Aorta (tissue), 5 donors: ENCODE measurements at regions not wholly inside any gene's neighbourhood (a gene's known extent, or its start where the extent isn't known, plus 50 kb on each side); places are given as distances from the start of the nearest gene placed in this dataset.
A peak's percentile ranks its signal among the peaks of the same experiment; 100 is the strongest.
"Not testable (repeated sequence)": the region's sequence is repeated elsewhere in the genome, so short reads cannot be mapped to it uniquely, and the experiment has no call there.

Experiments
- ATAC-seq: fragments of 200-7000 bp; cut with Tn5 transposase; one replicate; pipeline ENCODE4 v1.9.1; 2022; ENCODE audit warnings: moderate library complexity; ENCODE audit not compliant: low FRiP score
- DNase-seq, 2 donors: peaks; one replicate each; pipeline ENCODE4 v3.0.0-alpha.2; 2020
- H3K27ac ChIP-seq, 2 donors: one replicate each; pipeline ENCODE4 v1.5.1; 2013; ENCODE audit warnings: low read length in 2 of 2, mild to moderate bottlenecking in 2 of 2, moderate library complexity in 2 of 2, control low read depth in 1 of 2, inconsistent platforms in 1 of 2, low read depth in 1 of 2
- H3K27me3 ChIP-seq, 2 donors: one replicate each; pipeline ENCODE4 v1.6.1; 2013; ENCODE audit warnings: control low read depth in 1 of 2, low read length in 1 of 2, mild to moderate bottlenecking in 1 of 2, moderate library complexity in 1 of 2; ENCODE audit not compliant: insufficient read depth in 2 of 2, control insufficient read depth in 1 of 2
- H3K36me3 ChIP-seq, 2 donors: one replicate each; pipeline ENCODE4 v1.6.1; 2013; ENCODE audit warnings: control low read depth in 1 of 2, low read length in 1 of 2, mild to moderate bottlenecking in 1 of 2; ENCODE audit not compliant: insufficient read depth in 2 of 2, control insufficient read depth in 1 of 2
- H3K4me1 ChIP-seq, 2 donors: one replicate each; pipeline ENCODE4 v1.6.1; 2013; ENCODE audit warnings: low read length in 2 of 2, control low read depth in 1 of 2, mild to moderate bottlenecking in 1 of 2, moderate library complexity in 1 of 2; ENCODE audit not compliant: insufficient read depth in 2 of 2, control insufficient read depth in 1 of 2
- H3K4me3 ChIP-seq, 2 donors: one replicate each; pipeline ENCODE4 v1.5.1; 2013; ENCODE audit warnings: low read length in 2 of 2, control low read depth in 1 of 2, mild to moderate bottlenecking in 1 of 2
- H3K9me3 ChIP-seq: one replicate; pipeline ENCODE4 v1.6.1; 2013; ENCODE audit warnings: mild to moderate bottlenecking, low read length; ENCODE audit not compliant: control insufficient read depth
- WGBS, 2 donors: extraction: QIAGEN DNeasy Blood & Tissue Kit; methylation state at CpG; one replicate each; pipeline ENCODE4 v1.1.7; 2013; 5-methylcytosine and 5-hydroxymethylcytosine counted together
- intact Hi-C, 2 donors: fragments of 100-400 bp; cut with DNase I; formaldehyde crosslinking; loops; one replicate each; pipeline versions ENCODE4 v1.14.2 to v1.15.0; 2022
- donor health status: healthy with polysubstance abuse.
- donor health status: Bipolar disorder and iron deficiency.
- donor health status: DM: no; HTN: no; CAD: no.
- donor health status: DM: no; HTN: no; CAD: no.
- donor health status: DM: yes; HTN: yes; CAD: no.

GRCh38 chr5:158594595-158595242 is 505.0 kb downstream of the EBF1 start:
- ATAC-seq (no peak), DNase-seq (no peak)
- Histone ChIP-seq H3K4me1 (peaks cover 0 to 5% of the 10 kb centered on the region in 2 donors), H3K27me3 (no peaks in the 10 kb centered on the region), H3K9me3 (no peaks in the 10 kb centered on the region), H3K36me3 (no peaks in the 10 kb centered on the region), H3K4me3 (no peak overlapping the region), H3K27ac (no peak overlapping the region)
- 88 to 90% methylated on average over 5 of the region's 5 CpGs for WGBS, 2 donors
- intact Hi-C loops, result no loop called here

GRCh38 chr5:158593925-158594324 is 505.8 kb downstream of the EBF1 start:
- Histone ChIP-seq H3K4me3 (no peak overlapping the region), H3K36me3 (no peaks in the 10 kb centered on the region), H3K9me3 (no peaks in the 10 kb centered on the region), H3K27me3 (no peaks in the 10 kb centered on the region), H3K27ac (no peak overlapping the region), H3K4me1 (peaks cover 0 to 5% of the 10 kb centered on the region in 2 donors)
- intact Hi-C loops, result no loop called here
- ATAC-seq (no peak), DNase-seq (no peak)
- WGBS, 2 donors, result 94 to 95% methylated on average over 1 of the region's 1 CpG

- Histone ChIP-seq H3K27ac (no peak overlapping the region), H3K9me3 (no peaks in the 10 kb centered on the region), H3K4me3 (no peak overlapping the region), H3K27me3 (no peaks in the 10 kb centered on the region), H3K36me3 (no peaks in the 10 kb centered on the region), H3K4me1 (peaks cover 0 to 5% of the 10 kb centered on the region in 2 donors)
- peak; percentile 33 for ATAC-seq
- 2 to 4% methylated on average over 7 of the region's 7 CpGs for WGBS, 2 donors
- DNase-seq, result no peak
- intact Hi-C loops, result no loop called here
These were observed 508.3 kb downstream of the EBF1 start for GRCh38 chr5:158591301-158591863.

- no peak for DNase-seq
- Histone ChIP-seq H3K27me3 (no peaks in the 10 kb centered on the region), H3K27ac (peak overlapping the region in 1 of 2 donors; percentile 7), H3K4me1 (peaks cover 0 to 5% of the 10 kb centered on the region in 2 donors), H3K9me3 (no peaks in the 10 kb centered on the region), H3K36me3 (no peaks in the 10 kb centered on the region), H3K4me3 (no peak overlapping the region)
- 50 to 56% methylated on average over 2 of the region's 2 CpGs for WGBS, 2 donors
- ATAC-seq, result no peak
- intact Hi-C loops, result no loop called here
These were observed 508.9 kb downstream of the EBF1 start for GRCh38 chr5:158590746-158591300.

GRCh38 chr5:158589939-158590338 is 509.8 kb downstream of the EBF1 start:
- H3K27ac ChIP-seq, result no peak overlapping the region
- H3K4me1 ChIP-seq, result peaks cover 0 to 5% of the 10 kb centered on the region in 2 donors
- intact Hi-C loops, result no loop called here
- no peaks in the 10 kb centered on the region for H3K36me3 ChIP-seq
- no peak overlapping the region for H3K4me3 ChIP-seq
- DNase-seq, result no peak
- ATAC-seq, result no peak
- WGBS, 2 donors, result 22 to 38% methylated on average over 3 of the region's 3 CpGs
- H3K9me3 ChIP-seq, result no peaks in the 10 kb centered on the region
- H3K27me3 ChIP-seq, result no peaks in the 10 kb centered on the region

- Histone ChIP-seq H3K27me3 (no peaks in the 10 kb centered on the region), H3K9me3 (no peaks in the 10 kb centered on the region), H3K36me3 (no peaks in the 10 kb centered on the region), H3K27ac (no peak overlapping the region), H3K4me1 (peaks cover 0 to 5% of the 10 kb centered on the region in 2 donors), H3K4me3 (no peak overlapping the region)
- intact Hi-C loops, result no loop called here
- DNase-seq (no peak), ATAC-seq (no peak)
- 87 to 91% methylated on average over 1 of the region's 1 CpG for WGBS, 2 donors
These were observed 511.1 kb downstream of the EBF1 start for GRCh38 chr5:158588617-158589016.

- H3K36me3 ChIP-seq, result no peaks in the 10 kb centered on the region
- no peaks in the 10 kb centered on the region for H3K9me3 ChIP-seq
- H3K4me1 ChIP-seq, result no peaks in the 10 kb centered on the region
- intact Hi-C loops, result no loop called here
- H3K27me3 ChIP-seq, result no peaks in the 10 kb centered on the region
- H3K27ac ChIP-seq, result no peak overlapping the region
- DNase-seq, result no peak
- ATAC-seq, result no peak
- H3K4me3 ChIP-seq, result no peak overlapping the region
- WGBS, 2 donors, result 96 to 100% methylated on average over 2 of the region's 2 CpGs
These were observed 513.7 kb downstream of the EBF1 start for GRCh38 chr5:158586054-158586453.

- H3K9me3 ChIP-seq, H3K4me1 ChIP-seq, intact Hi-C loops, H3K4me3 ChIP-seq, H3K36me3 ChIP-seq, H3K27ac ChIP-seq, ATAC-seq, DNase-seq, H3K27me3 ChIP-seq: not testable (repeated sequence)
- WGBS, 2 donors, result 96 to 97% methylated on average over 16 to 27 of the region's 27 CpGs
These were observed 517.0 kb downstream of the EBF1 start for GRCh38 chr5:158582669-158583068.

- no peak overlapping the region for H3K27ac ChIP-seq
- ATAC-seq, result no peak
- no peak overlapping the region for H3K4me3 ChIP-seq
- intact Hi-C loops, result no loop called here
- DNase-seq, result no peak
- 52 to 70% methylated on average over 3 of the region's 3 CpGs for WGBS, 2 donors
- H3K9me3 ChIP-seq, result peaks cover 1% of the 10 kb centered on the region
- no peaks in the 10 kb centered on the region for H3K36me3 ChIP-seq
- H3K27me3 ChIP-seq, result no peaks in the 10 kb centered on the region
- no peaks in the 10 kb centered on the region for H3K4me1 ChIP-seq
These were observed 525.9 kb downstream of the EBF1 start for GRCh38 chr5:158573829-158574228.
